Tibial nerve (tissue), 4 donors: ENCODE measurements at regions not wholly inside any gene's neighbourhood (a gene's known extent, or its start where the extent isn't known, plus 50 kb on each side); places are given as distances from the start of the nearest gene placed in this dataset.

Source experiments
- CTCF ChIP-seq, 5 experiments: fragments of 200-600 bp in 3 of 5; fragments of 450-650 bp in 2 of 5; sonication (generic) in 3 of 5; IDR thresholded peaks; one replicate each; pipeline ENCODE4 v1.5.1; 2016 to 2019; ENCODE audit warnings: antibody characterized with exemption in 5 of 5, mild to moderate bottlenecking in 3 of 5, moderate library complexity in 2 of 5
- EP300 ChIP-seq, 2 donors: sonication (generic); formaldehyde crosslinking; IDR thresholded peaks; one replicate each; pipeline ENCODE4 v1.6.1; 2017; ENCODE audit warnings: antibody characterized with exemption in 2 of 2, mild to moderate bottlenecking in 1 of 2

GRCh38 chr2:18117592-18117991 is 239.1 kb downstream of the KCNS3 start:
- TF ChIP-seq CTCF (IDR thresholded peaks at IDR 0.05) (peak in 1 of 5 experiments; percentile 27), EP300 (IDR thresholded peaks at IDR 0.05) (no peak)
